Adrenal gland (tissue), 5 donors: ENCODE measurements at regions not wholly inside any gene's neighbourhood (a gene's known extent, or its start where the extent isn't known, plus 50 kb on each side); places are given as distances from the start of the nearest gene placed in this dataset.

ENCODE experiments used
- POLR2A ChIP-seq, 2 donors: fragments of 450-650 bp; IDR thresholded peaks; one replicate each; pipeline ENCODE4 v1.6.1; 2017; ENCODE audit warnings: antibody characterized with exemption in 2 of 2, mild to moderate bottlenecking in 2 of 2, moderate library complexity in 1 of 2
- TF ChIP-seq, protein P1 (sequence below), 6 experiments: fragments of 450-650 bp in 4 of 6; fragments of 200-600 bp in 2 of 6; sonication (generic) in 1 of 6; IDR thresholded peaks; 1 replicate in 5 of 6; 2 replicates in 1 of 6; pipeline versions ENCODE4 v1.5.1 to v1.8.0; 2016 to 2021; ENCODE audit warnings: antibody characterized with exemption in 6 of 6, mild to moderate bottlenecking in 2 of 6, moderate library complexity in 1 of 6
- donor health status: DM: no; HTN: no; CAD: no.

DNA sequence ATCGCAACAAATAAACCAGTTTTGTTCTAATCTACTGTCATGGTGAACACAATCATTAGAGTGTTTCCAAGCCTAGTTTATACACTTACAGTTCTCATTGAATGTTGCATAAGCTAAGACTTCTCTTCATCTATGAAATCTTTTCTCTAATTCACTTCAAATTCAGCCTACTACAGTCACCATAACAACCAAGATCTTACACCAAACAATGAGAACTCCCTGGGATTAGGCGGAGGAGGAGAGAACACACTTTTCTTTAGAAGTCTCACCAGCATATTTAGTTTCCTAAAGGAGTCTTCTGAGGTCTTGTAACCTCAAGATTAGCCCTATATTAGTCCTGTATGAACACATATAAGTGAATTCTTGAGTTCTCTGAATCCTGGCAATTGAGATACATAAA, 1889.7 kb downstream of the LRRC4C start:
- TF ChIP-seq, protein P1, sequence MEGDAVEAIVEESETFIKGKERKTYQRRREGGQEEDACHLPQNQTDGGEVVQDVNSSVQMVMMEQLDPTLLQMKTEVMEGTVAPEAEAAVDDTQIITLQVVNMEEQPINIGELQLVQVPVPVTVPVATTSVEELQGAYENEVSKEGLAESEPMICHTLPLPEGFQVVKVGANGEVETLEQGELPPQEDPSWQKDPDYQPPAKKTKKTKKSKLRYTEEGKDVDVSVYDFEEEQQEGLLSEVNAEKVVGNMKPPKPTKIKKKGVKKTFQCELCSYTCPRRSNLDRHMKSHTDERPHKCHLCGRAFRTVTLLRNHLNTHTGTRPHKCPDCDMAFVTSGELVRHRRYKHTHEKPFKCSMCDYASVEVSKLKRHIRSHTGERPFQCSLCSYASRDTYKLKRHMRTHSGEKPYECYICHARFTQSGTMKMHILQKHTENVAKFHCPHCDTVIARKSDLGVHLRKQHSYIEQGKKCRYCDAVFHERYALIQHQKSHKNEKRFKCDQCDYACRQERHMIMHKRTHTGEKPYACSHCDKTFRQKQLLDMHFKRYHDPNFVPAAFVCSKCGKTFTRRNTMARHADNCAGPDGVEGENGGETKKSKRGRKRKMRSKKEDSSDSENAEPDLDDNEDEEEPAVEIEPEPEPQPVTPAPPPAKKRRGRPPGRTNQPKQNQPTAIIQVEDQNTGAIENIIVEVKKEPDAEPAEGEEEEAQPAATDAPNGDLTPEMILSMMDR (IDR thresholded peaks at IDR 0.05) = no peak
- TF ChIP-seq POLR2A (IDR thresholded peaks at IDR 0.05) = no peak
